OCI-LY1 (cell line): ENCODE measurements at regions not wholly inside any gene's neighbourhood (a gene's known extent, or its start where the extent isn't known, plus 50 kb on each side); places are given as distances from the start of the nearest gene placed in this dataset.

Experiments used
- EZH2 ChIP-seq: fragments of 200-600 bp; sonication (generic), shearing (Covaris generic); IDR thresholded peaks from 2 replicates; pipeline ENCODE4 v1.8.0; 2017; ENCODE audit warnings: borderline replicate concordance, mixed run types, mild to moderate bottlenecking, antibody characterized with exemption, low read length, moderate library complexity, mixed read lengths
- TF ChIP-seq, protein P1 (sequence below): fragments of 200-600 bp; sonication (generic), shearing (Covaris generic); IDR thresholded peaks from 2 replicates; pipeline ENCODE4 v1.5.1; 2017; ENCODE audit warnings: mild to moderate bottlenecking, antibody characterized with exemption, low read length, moderate library complexity, mixed read lengths

DNA sequence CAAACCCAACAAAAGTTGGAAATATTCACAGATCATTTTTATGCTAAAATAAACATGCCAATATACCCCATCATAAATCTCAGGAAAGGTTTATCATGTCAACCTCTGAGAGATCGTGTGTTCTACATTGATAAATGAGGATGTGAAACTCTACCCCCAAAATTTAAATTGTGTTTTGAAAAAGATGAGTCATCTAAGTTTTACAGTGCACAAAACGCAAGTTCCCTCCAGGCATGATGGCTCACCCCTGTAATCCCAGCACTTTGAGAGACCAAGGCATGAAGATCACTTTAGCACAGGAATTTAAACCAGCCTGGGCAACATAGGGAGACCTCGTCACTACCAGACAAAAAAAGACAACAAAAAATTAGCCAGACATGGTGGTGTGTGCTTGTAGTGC lies 1487.0 kb upstream of the GBE1 start:
- no peak for TF ChIP-seq EZH2
- TF ChIP-seq, protein P1, sequence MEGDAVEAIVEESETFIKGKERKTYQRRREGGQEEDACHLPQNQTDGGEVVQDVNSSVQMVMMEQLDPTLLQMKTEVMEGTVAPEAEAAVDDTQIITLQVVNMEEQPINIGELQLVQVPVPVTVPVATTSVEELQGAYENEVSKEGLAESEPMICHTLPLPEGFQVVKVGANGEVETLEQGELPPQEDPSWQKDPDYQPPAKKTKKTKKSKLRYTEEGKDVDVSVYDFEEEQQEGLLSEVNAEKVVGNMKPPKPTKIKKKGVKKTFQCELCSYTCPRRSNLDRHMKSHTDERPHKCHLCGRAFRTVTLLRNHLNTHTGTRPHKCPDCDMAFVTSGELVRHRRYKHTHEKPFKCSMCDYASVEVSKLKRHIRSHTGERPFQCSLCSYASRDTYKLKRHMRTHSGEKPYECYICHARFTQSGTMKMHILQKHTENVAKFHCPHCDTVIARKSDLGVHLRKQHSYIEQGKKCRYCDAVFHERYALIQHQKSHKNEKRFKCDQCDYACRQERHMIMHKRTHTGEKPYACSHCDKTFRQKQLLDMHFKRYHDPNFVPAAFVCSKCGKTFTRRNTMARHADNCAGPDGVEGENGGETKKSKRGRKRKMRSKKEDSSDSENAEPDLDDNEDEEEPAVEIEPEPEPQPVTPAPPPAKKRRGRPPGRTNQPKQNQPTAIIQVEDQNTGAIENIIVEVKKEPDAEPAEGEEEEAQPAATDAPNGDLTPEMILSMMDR, result no peak
